K562 (cell line): ENCODE measurements at regions not wholly inside any gene's neighbourhood (a gene's known extent, or its start where the extent isn't known, plus 50 kb on each side); places are given as distances from the start of the nearest gene placed in this dataset.

ENCODE experiments used
- ATAC-seq: fragments of 200-7000 bp; cut with Tn5 transposase; 3 replicates; pipeline ENCODE4 v1.9.1; 2020; ENCODE audit warnings: moderate library complexity
- BruUV-seq: library from RNA; stranded (reverse); fragments of 400-500 nt; replicated peaks from 2 replicates; lab custom pipeline; 2021; lab: Mats Ljungman, UMichigan
- CTCF ChIA-PET: fragments of 300-600 bp; formaldehyde crosslinking; extraction: SDS; loops from one replicate; lab custom pipeline; 2021; ENCODE audit warnings: low intra/inter-chr PET ratio; lab: Yijun Ruan, JAX
- POLR2A ChIA-PET: fragments of 300-600, 350-650 bp; sonication (Branson Sonifier 250); formaldehyde crosslinking; extraction: SDS; loops from one replicate; lab custom pipeline; 2021; ENCODE audit warnings: antibody characterized with exemption, inconsistent platforms; lab: Yijun Ruan, JAX
- DNase-seq, 4 experiments: peaks; one replicate each; pipeline versions ENCODE4 v3.0.0 to v3.0.0-alpha.2; 2011 to 2018; ENCODE audit warnings: low spot score in 3 of 4, mixed read lengths in 3 of 4; ENCODE audit errors: extremely low read depth in 1 of 4
- FAIRE-seq: peaks from 2 replicates; lab custom pipeline; 2011; peaks lifted over from hg19 to GRCh38; lab: Jason Lieb, UNC
- H2AFZ ChIP-seq: 2 replicates; pipeline ENCODE4 v1.6.0; 2011; ENCODE audit warnings: low read depth, low read length, control low read depth, inconsistent platforms
- H3K27ac ChIP-seq: fragments of 200-600 bp; 3 replicates; pipeline ENCODE4 v1.8.0; 2011; ENCODE audit warnings: low read depth, mild to moderate bottlenecking, control low read depth, inconsistent platforms, low read length, moderate library complexity, mixed read lengths; ENCODE audit errors: extremely low read depth
- H3K27me3 ChIP-seq, 2 experiments: fragments of 300-600 bp in 1 of 2; 2 replicates in 1 of 2; 3 replicates in 1 of 2; pipeline versions ENCODE4 v1.6.0 to v1.8.0; 2011; ENCODE audit warnings: inconsistent platforms in 2 of 2, low read length in 2 of 2, mild to moderate bottlenecking in 1 of 2, mixed read lengths in 1 of 2, moderate library complexity in 1 of 2; ENCODE audit not compliant: control insufficient read depth in 2 of 2, insufficient read depth in 2 of 2
- H3K36me3 ChIP-seq: fragments of 300-600 bp; 3 replicates; pipeline ENCODE4 v1.8.0; 2011; ENCODE audit warnings: mild to moderate bottlenecking, low read length, inconsistent platforms; ENCODE audit not compliant: control insufficient read depth, insufficient read depth
- H3K4me1 ChIP-seq, 2 experiments: fragments of 200-600 bp in 1 of 2; replicated peaks in 1 of 2; 2 replicates in 1 of 2; 3 replicates in 1 of 2; pipeline versions ENCODE4 v1.5.1 to v1.8.0; 2011; ENCODE audit warnings: inconsistent platforms in 2 of 2, low read length in 2 of 2, mild to moderate bottlenecking in 1 of 2, mixed read lengths in 1 of 2, moderate library complexity in 1 of 2; ENCODE audit not compliant: control insufficient read depth in 2 of 2, insufficient read depth in 2 of 2
- H3K4me2 ChIP-seq: 2 replicates; pipeline ENCODE4 v1.6.1; 2011; ENCODE audit warnings: low read length, control low read depth, inconsistent platforms, mixed read lengths; ENCODE audit not compliant: insufficient read depth
- H3K4me3 ChIP-seq: fragments of 200-600 bp; sonication (generic), shearing (Covaris generic); 2 replicates; pipeline ENCODE4 v1.5.1; 2016; ENCODE audit warnings: control low read depth, inconsistent platforms
- H3K79me2 ChIP-seq: fragments of 200-600 bp; 3 replicates; pipeline ENCODE4 v1.8.0; 2011; ENCODE audit warnings: low read length, inconsistent platforms; ENCODE audit not compliant: control insufficient read depth, insufficient read depth
- H3K9ac ChIP-seq, 2 experiments: 2 replicates each; pipeline versions ENCODE4 v1.6.0 to v1.6.1; 2011; ENCODE audit warnings: low read depth in 2 of 2, low read length in 2 of 2, control low read depth in 1 of 2, inconsistent platforms in 1 of 2, mild to moderate bottlenecking in 1 of 2, mixed read lengths in 1 of 2; ENCODE audit not compliant: insufficient read depth in 1 of 2
- H3K9me1 ChIP-seq: one replicate; pipeline ENCODE4 v1.6.0; 2011; ENCODE audit warnings: inconsistent platforms, mild to moderate bottlenecking, low read length, moderate library complexity; ENCODE audit not compliant: control insufficient read depth, insufficient read depth
- H3K9me3 ChIP-seq: replicated peaks from 2 replicates; pipeline ENCODE4 v1.5.1; 2011; ENCODE audit warnings: low read depth, low read length, inconsistent platforms; ENCODE audit not compliant: control insufficient read depth, insufficient read depth
- H4K20me1 ChIP-seq: replicated peaks from 2 replicates; pipeline ENCODE4 v1.6.1; 2011; ENCODE audit warnings: low read length, inconsistent platforms, mixed read lengths; ENCODE audit not compliant: control insufficient read depth, insufficient read depth
- EGR1 ChIP-seq: fragments of 450-650 bp; conservative IDR thresholded peaks from 2 replicates; pipeline ENCODE4 v1.6.1; 2017; ENCODE audit warnings: mild to moderate bottlenecking
- FOXM1 ChIP-seq, 2 experiments: fragments of 450-650 bp in 1 of 2; sonication (generic) in 1 of 2; formaldehyde crosslinking in 1 of 2; IDR thresholded peaks; 2 replicates each; pipeline versions ENCODE4 v1.6.1 to v1.9.0; 2017 to 2022; ENCODE audit warnings: low read depth in 2 of 2, mild to moderate bottlenecking in 2 of 2, missing genetic modification reagents in 1 of 2, moderate library complexity in 1 of 2
- HDAC8 ChIP-seq: fragments of 450-650 bp; IDR thresholded peaks from 2 replicates; pipeline ENCODE4 v1.6.1; 2016; ENCODE audit warnings: mild to moderate bottlenecking, missing genetic modification characterization, moderate library complexity, missing compliant biosample characterization
- HLTF ChIP-seq: fragments of 450-650 bp; IDR thresholded peaks from 2 replicates; pipeline ENCODE4 v1.6.1; 2016
- SREBF1 ChIP-seq: fragments of 150-350 bp; IDR thresholded peaks from 2 replicates; pipeline ENCODE4 v1.6.1; 2014; ENCODE audit warnings: antibody characterized with exemption, low read depth, low read length, borderline replicate concordance
- ZNF121 ChIP-seq: sonication (generic); formaldehyde crosslinking; conservative IDR thresholded peaks from 2 replicates; pipeline ENCODE4 v1.8.0; 2022; ENCODE audit warnings: missing genetic modification reagents
- ZZZ3 ChIP-seq: fragments of 450-650 bp; IDR thresholded peaks from 2 replicates; pipeline ENCODE4 v1.6.1; 2016; ENCODE audit warnings: antibody characterized with exemption, mild to moderate bottlenecking, moderate library complexity
- WGBS: fragments of 100-300 bp; shearing (Covaris generic); methylation state at CpG from one replicate; pipeline ENCODE4 v1.1.6; 2016; ENCODE audit warnings: low coverage, mixed read lengths; ENCODE audit not compliant: insufficient coverage; ENCODE audit errors: missing lambda C conversion rate; 5-methylcytosine and 5-hydroxymethylcytosine counted together
- in situ Hi-C: fragments of 300-500 bp; cut with MboI; formaldehyde crosslinking; loops from 4 replicates; pipeline ENCODE4 v1.15.0; 2018; ENCODE audit warnings: inconsistent platforms, mixed read lengths
- intact Hi-C: fragments of 100-400 bp; cut with micrococcal nuclease; formaldehyde crosslinking; loops from 2 replicates; pipeline ENCODE4 v1.14.2; 2022
- TF ChIP-seq, protein P1 (sequence below): fragments of 250-450 bp; sonication (Bioruptor Pico); IDR thresholded peaks from 2 replicates; pipeline ENCODE4 v1.4.0; 2020
- TF ChIP-seq, protein P2 (sequence below): sonication (generic); formaldehyde crosslinking; IDR thresholded peaks from 2 replicates; pipeline ENCODE4 v1.8.1; 2023; ENCODE audit warnings: mild to moderate bottlenecking, missing genetic modification reagents
- TF ChIP-seq, protein P3 (sequence below): fragments of 450-650 bp; IDR thresholded peaks from 2 replicates; pipeline ENCODE4 v1.6.1; 2018; ENCODE audit not compliant: partially characterized antibody

DNA sequence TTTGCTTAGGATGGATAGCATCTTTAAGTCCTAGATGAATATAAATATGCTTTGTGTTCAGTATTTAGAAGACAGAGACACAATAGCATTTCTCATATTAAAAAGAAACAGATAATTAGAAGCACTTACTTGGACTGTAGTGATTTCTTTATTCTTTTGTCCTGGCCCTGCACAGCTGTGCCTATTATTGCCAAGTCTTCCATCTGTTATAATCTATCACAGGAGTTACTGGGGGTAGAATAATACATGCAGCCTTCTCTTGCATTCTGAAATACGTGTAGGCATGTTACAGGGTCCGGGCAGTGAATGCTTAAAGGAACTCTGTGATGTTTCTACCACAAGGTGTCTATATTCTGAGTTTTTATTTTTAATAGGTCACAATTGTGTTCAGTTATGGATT is 461.5 kb upstream of the COBL start:
- Histone ChIP-seq H3K79me2 (no peaks in the 10 kb centered on the region), H2AFZ (no peak overlapping the region), H3K9me1 (no peaks in the 10 kb centered on the region), H3K36me3 (no peaks in the 10 kb centered on the region), H3K4me3 (no peak overlapping the region), H3K4me2 (no peak overlapping the region)
- no peak for ATAC-seq
- BruUV-seq: no TSS peak
- TF ChIP-seq ZZZ3: no peak
- TF ChIP-seq HDAC8 (tag): no peak
- TF ChIP-seq FOXM1 (IDR thresholded peaks at IDR 0.05; ENCODE audit: low read depth): no peak
- TF ChIP-seq FOXM1 (CRISPR knock-in tag; IDR thresholded peaks at IDR 0.05; ENCODE audit: low read depth): no peak
- TF ChIP-seq, all 486 proteins: peak for 0
- no peaks in the 10 kb centered on the region for H3K9me3 ChIP-seq
- in situ Hi-C loops (no loop called here), intact Hi-C loops (no loop called here)
- H3K27ac ChIP-seq: no peak overlapping the region
- POLR2A ChIA-PET: no interaction called here
- no peaks in the 10 kb centered on the region for H3K27me3 ChIP-seq
- no peak for DNase-seq
- H3K4me1 ChIP-seq: no peaks in the 10 kb centered on the region
- 0% methylated on average over 2 of the region's 2 CpGs for WGBS
- H4K20me1 ChIP-seq: no peaks in the 10 kb centered on the region
- no peak overlapping the region for H3K9ac ChIP-seq
- no peak for FAIRE-seq
- CTCF ChIA-PET: no interaction called here

GRCh38 chr7:51774178-51774577 is 457.6 kb upstream of the COBL start:
- H3K27ac ChIP-seq: no peak overlapping the region
- DNase-seq (no peak), ATAC-seq (no peak), FAIRE-seq (no peak)
- no peak overlapping the region for H3K4me3 ChIP-seq
- CTCF ChIA-PET: no interaction called here
- H3K79me2 ChIP-seq: no peaks in the 10 kb centered on the region
- no peaks in the 10 kb centered on the region for H3K4me1 ChIP-seq
- intact Hi-C loops: no loop called here
- H3K9me3 ChIP-seq: no peaks in the 10 kb centered on the region
- H3K9me1 ChIP-seq: no peaks in the 10 kb centered on the region
- no TSS peak for BruUV-seq
- POLR2A ChIA-PET: interaction anchor here (0.6 kb wide), 1 partner anchor 47 kb away, joined by 3 read pairs; no protein-coding TSS in a partner anchor
- WGBS: 0% methylated on average over 7 of the region's 7 CpGs
- in situ Hi-C loops: no loop called here
- no peaks in the 10 kb centered on the region for H4K20me1 ChIP-seq
- H3K9ac ChIP-seq: no peak overlapping the region
- H3K36me3 ChIP-seq: no peaks in the 10 kb centered on the region
- no peak overlapping the region for H2AFZ ChIP-seq
- no peak overlapping the region for H3K4me2 ChIP-seq
- H3K27me3 ChIP-seq: no peaks in the 10 kb centered on the region
- TF ChIP-seq, protein P1, sequence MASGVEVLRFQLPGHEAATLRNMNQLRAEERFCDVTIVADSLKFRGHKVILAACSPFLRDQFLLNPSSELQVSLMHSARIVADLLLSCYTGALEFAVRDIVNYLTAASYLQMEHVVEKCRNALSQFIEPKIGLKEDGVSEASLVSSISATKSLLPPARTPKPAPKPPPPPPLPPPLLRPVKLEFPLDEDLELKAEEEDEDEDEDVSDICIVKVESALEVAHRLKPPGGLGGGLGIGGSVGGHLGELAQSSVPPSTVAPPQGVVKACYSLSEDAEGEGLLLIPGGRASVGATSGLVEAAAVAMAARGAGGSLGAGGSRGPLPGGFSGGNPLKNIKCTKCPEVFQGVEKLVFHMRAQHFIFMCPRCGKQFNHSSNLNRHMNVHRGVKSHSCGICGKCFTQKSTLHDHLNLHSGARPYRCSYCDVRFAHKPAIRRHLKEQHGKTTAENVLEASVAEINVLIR (CRISPR knock-in tag): no peak
- TF ChIP-seq ZNF121 (CRISPR knock-in tag) (no peak), SREBF1 (no peak), EGR1 (no peak), HLTF (no peak)
- TF ChIP-seq, protein P2, sequence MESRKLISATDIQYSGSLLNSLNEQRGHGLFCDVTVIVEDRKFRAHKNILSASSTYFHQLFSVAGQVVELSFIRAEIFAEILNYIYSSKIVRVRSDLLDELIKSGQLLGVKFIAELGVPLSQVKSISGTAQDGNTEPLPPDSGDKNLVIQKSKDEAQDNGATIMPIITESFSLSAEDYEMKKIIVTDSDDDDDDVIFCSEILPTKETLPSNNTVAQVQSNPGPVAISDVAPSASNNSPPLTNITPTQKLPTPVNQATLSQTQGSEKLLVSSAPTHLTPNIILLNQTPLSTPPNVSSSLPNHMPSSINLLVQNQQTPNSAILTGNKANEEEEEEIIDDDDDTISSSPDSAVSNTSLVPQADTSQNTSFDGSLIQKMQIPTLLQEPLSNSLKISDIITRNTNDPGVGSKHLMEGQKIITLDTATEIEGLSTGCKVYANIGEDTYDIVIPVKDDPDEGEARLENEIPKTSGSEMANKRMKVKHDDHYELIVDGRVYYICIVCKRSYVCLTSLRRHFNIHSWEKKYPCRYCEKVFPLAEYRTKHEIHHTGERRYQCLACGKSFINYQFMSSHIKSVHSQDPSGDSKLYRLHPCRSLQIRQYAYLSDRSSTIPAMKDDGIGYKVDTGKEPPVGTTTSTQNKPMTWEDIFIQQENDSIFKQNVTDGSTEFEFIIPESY (CRISPR knock-in tag): no peak
- TF ChIP-seq, protein P3, sequence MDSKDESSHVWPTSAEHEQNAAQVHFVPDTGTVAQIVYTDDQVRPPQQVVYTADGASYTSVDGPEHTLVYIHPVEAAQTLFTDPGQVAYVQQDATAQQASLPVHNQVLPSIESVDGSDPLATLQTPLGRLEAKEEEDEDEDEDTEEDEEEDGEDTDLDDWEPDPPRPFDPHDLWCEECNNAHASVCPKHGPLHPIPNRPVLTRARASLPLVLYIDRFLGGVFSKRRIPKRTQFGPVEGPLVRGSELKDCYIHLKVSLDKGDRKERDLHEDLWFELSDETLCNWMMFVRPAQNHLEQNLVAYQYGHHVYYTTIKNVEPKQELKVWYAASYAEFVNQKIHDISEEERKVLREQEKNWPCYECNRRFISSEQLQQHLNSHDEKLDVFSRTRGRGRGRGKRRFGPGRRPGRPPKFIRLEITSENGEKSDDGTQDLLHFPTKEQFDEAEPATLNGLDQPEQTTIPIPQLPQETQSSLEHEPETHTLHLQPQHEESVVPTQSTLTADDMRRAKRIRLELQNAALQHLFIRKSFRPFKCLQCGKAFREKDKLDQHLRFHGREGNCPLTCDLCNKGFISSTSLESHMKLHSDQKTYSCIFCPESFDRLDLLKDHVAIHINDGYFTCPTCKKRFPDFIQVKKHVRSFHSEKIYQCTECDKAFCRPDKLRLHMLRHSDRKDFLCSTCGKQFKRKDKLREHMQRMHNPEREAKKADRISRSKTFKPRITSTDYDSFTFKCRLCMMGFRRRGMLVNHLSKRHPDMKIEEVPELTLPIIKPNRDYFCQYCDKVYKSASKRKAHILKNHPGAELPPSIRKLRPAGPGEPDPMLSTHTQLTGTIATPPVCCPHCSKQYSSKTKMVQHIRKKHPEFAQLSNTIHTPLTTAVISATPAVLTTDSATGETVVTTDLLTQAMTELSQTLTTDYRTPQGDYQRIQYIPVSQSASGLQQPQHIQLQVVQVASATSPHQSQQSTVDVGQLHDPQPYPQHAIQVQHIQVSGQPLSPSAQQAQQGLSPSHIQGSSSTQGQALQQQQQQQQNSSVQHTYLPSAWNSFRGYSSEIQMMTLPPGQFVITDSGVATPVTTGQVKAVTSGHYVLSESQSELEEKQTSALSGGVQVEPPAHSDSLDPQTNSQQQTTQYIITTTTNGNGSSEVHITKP: no peak
